Stimulated activated CD8-positive, alpha-beta memory T cell treated with anti-CD3 and anti-CD28 coated beads, Interleukin-12 subunit alpha, Interleukin-12 subunit beta, amount 100 ng/mL, for 4 hours (primary cell): ENCODE measurements at regions not wholly inside any gene's neighbourhood (a gene's known extent, or its start where the extent isn't known, plus 50 kb on each side); places are given as distances from the start of the nearest gene placed in this dataset.

Experiments used
- DNase-seq: peaks from one replicate; pipeline ENCODE4 v3.0.0-alpha.2; 2020; ENCODE audit warnings: low read depth

DNA sequence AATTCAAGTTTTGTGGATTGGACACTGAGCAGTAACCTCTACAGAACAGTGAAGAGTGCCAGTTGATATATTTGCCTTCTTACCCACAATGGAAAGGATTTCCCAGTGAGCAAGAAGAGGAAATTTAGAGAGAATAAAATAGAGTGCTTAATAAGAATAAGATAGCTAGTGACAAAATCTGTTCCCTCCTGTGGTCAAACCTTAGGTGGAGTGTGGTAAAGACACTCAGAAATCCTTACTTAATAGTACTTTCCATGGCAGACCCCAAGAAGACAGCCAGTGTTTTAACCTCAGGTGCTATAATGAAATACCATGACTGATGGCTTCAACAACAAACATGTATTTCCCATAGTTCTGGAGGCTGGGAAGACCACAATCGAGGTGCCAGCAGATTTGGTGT, 108.4 kb upstream of the TNFAIP3 start:
- no peak for DNase-seq

DNA sequence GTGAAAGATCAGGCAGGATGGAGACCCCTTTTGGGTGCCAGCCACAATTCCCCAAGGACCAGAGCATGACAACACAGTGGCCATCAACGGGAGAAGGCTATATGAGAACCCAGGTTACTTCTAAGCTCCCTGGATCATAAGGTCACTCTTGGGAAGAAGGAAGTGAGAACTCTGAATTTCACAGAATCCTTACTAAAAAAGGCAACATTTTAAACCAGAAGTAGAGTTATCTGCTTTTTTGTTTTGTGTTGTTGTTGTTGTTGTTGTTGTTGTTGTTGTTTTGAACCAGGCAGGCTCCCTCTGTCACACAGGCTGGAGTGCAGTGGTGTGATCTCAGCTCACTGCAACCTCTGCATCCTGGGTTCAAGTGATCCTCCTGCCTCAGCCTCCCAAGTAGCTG, 107.4 kb upstream of the TNFAIP3 start:
- no peak for DNase-seq

DNA sequence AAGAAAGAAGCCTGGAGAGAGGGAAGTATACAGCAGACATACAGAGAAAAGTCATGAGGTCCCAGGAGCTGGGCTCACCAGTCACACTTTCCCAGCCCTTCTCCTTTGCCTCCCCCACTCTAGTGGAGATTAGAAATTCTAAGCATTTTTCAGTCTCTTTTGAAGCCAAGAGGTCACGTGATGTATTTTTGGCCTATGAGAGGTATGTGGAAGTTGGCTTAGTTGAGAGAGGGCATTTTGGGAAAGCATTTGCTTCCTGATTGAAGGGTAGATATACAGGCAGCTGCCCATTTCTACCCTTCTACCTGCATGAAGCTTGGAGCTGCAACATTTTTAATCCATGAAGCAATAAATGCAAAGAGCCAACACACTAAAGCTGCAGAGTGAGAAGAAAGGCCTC, 106.0 kb upstream of the TNFAIP3 start:
- DNase-seq, result no peak

DNA sequence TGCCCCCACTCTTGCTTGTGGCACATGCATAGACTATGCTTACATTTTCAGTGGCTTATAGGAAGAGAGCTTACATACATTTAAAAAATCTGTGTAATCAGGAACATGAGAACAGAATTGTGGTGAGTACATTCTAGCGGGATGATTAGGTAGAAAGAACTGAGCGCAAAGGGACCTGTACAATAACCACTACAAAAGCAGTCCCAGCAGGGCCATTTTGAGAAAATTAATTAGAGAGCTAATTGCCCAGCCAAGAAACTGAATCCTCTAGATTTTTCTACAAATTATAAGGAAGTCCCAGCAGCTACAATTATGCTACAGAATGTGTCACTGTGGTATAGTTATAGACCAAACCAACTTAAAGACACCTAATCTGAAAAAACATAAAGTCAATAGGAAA, 105.6 kb upstream of the TNFAIP3 start:
- DNase-seq, result no peak

DNA sequence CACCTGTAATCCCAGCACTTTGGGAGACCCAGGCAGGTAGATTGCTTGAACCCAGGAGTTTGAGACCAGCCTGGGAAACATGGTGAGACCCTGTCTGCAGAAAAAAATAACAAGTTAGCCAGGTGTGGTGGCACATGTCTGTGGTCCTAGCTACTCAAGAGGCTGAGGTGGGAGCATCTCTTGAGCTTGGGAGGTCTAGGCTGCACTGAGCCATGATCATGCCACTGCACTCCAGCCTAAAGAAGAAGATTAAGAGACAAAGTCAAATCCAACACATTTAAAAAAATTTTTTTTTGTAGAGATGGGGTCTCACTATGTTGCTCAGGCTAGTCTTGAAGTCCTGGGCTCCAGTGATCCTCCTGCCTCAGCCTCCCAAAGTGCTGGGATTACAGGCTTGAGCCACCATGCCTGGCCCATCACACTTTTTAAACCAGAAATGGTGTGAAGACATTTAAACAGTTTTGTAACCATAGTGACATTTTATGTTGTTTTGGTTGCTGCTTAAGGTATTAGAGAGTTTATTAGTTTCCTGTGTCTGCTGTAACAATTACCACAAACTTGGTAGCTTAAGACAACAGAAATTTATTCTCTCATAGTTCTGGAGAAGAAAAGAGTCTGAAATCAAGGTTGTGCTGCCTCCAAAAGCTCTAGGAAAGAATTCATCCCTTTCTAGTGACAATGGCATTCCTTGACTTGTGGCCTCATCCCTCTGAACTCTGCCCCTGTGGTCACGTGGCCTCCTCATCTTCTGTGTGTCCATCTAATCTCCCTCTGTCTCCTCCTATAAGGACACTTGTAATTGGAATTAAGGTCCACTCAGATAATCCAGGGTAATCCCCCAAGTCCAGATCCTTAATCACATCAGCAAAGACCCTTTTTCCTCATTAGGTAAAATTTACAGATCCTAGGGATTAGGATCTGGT, 104.6 kb upstream of the TNFAIP3 start:
- DNase-seq, result no peak

DNA sequence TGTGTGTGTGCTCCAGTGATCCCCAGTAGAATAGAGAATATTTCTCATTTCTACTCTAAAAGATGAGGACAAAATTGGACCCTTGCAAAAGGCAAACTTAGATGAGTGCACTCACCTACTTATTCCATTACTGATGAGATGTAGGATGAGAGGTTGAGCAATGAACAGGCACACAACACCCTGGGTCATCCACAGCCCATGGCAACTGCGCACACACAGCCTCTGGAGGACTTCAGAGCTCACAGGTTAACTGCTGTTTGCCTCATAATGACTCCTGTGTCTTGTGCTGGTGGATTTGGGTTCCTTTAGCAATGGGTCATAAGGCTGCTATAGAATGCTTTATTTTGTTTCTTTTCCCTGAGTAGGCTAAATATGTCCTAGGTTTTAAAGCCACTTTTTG, 103.6 kb upstream of the TNFAIP3 start:
- DNase-seq, result no peak

DNA sequence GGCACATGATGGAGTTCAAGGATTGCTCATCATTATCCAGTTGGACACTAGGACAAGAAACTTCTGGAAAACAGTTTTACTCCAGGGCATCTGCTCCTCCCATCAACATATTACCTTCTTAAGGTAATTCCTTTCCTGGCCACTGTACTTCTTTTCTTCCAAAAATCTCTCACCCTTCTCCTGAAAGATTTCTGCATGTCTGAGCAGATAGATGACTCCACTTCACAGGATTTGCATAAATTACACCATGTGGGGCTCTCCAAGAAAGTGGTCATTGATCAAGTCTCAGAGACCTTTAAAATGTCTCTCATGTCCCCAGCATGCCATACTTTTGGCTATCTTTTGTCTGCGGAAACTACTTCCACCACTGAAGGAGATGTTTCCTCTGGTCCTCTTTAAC, 103.2 kb upstream of the TNFAIP3 start:
- no peak for DNase-seq

DNA sequence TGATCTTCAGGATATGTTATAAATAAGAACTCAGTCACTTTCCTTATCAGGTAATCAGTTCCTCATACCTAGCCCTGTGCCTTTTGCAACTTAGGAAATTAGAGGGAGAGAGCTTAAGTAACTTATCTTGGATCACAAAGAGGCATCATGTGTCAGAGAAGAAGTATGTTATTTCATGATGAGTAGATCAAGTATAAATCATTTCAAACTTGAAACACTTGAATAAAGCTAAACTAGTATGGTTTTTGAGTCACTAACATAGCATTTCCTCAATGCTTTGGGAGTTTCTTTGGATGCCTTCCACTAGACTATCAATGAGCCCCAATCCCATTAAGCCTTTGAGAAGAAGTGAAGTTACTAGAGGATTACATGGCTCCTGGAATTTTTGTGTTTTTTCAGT, 102.6 kb upstream of the TNFAIP3 start:
- no peak for DNase-seq

DNA sequence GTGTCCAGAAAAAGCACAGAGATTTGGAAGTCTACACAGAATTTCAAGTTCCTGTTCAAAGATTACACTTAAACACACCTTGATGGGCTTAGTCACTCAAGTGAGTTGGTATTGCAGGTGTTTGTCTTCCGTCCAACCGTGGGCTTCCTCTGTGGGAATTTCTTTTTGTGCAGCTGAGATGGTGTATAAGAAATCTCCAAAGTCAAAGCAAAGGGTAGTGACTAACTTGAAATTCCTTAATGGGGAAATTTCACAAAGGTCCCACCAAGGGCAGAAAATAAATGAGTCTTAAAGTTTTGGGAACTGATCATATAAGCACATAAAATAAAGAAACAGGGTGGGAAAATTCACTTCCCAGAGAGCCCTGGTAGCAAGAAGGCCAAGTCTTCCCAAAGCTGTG, 102.0 kb upstream of the TNFAIP3 start:
- DNase-seq, result no peak

DNA sequence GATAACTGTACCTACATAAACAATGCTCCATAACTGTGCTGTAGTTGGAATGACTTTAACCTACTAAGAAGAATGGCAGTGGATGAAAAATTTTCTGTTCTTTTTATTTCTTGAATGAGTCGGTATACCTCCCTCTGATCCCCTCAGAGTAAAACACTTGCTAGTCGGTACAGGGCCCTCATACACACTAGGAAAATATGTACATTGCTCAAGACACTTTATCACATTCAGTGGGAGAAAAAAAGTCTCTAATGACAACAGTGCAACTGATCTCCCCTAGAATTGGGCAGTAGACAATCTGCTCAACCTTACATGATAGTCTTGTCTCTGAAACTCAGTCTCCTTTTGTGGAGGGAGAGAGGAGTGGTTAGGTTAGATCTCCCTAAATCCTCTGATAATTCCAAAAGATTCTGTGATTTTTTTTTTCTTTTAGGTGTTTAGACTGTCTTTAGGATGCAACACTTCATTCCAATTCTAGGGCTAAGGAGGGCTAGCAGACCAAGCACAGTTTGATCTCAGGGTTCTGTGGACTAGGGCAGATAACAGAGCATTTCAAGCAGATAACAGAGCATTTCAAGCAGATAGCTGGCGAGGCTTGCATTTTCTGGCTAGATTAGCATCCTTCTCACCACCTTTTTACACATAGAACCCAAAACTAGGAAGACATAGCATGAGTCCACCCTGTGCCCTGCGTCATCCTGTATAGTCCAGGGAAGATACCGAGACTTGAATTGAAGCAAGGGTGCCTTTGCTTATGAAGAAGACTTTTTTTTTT, 100.3 kb upstream of the TNFAIP3 start:
- no peak for DNase-seq

DNA sequence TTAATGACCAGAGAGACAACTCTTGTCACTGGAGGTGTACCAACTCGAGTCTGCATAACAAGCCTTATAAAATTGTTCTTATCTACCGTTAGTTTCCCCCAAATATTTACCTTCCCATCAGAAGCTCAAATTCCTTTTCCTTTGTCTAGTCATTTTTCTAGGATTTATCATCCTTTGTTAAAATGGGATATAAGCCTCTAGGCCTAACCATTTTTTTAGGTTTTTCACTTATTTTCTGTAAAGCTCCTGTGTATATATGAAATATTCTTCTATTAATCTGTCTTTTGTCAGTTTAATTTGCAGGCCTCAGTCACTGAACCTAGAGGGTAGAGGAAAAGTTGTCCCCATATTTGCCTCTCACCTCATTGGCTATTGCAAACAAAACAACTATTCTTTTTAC, 99.6 kb upstream of the TNFAIP3 start:
- DNase-seq, result no peak

DNA sequence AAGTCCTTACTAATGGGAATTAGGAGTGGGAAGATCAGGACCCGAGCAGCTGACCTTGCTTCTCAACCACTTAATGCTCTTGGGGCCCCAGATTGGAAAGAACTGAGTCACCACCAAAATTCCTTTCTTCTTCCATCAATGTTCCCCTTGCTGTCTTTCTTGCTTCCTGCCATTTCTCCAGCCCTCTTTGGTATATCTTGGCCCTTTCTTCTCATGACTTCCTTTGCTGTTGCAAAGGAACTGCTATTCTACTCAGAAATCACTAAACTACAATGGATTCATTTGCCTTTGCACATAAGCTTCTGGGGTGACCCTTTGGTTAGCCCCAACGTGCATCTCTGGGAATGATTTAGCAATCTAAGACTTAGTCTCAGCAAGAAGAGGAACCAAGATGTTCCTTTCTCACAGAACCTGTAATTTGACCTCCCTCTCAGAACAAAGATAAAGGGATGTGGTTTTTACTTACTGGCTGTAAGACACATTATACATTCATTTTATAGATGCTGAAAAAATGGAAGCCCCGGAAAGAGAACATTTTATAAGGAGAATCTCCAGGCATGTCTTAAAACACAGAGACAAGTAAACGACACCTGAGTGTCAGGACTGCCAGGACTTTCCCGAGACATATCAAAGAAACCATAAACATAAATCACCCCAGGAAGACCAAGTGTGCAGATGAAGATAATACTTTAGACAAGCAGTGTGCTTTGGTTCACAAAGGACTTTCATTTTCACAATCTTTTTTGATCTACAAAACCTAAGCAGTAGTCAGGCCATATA, 99.0 kb upstream of the TNFAIP3 start:
- DNase-seq, result no peak

DNA sequence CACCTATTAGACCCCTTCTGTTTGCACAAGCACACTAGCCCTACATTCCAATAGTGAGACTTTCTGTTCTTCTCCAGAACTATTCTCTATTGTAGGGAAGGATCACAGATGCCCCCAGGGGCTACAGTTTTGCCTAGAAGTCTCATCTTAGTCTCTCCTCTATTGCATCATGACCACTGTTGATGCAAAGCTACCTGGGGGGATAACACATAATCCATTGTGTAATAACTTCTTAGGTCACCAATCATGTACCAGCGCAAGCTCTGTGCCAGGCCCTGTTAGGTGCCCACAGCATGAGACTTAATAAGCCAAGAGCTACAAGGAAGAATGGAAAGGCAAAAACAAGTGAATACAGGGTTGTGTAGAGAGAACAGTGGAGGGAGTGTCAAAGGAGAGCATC, 98.1 kb upstream of the TNFAIP3 start:
- no peak for DNase-seq

DNA sequence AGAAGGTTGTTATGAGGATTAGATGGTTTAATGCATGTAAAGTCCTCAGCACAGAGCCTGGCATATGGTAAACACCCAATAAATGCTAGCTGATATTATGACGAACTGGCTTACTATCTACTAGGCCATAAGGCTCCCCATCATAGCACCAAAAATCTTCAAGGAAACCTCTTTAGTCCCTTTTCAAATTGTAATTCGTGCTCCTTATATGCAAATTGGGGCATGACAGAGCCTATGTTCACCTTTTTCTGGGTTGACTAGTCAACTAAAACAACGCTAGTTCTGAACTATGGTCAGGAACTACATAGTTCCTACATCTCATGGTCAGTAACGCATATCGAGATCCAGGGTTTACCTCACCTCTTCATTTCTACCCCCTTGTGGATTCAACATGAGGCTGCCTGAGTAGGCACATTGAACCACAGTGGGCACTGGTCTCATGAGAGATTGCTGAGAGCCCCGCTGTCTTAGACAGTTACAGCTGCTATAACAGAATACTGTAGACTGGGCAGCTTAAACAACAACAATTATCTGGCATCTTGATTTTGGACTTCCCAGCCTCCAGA, 97.2 kb upstream of the TNFAIP3 start:
- no peak for DNase-seq

DNA sequence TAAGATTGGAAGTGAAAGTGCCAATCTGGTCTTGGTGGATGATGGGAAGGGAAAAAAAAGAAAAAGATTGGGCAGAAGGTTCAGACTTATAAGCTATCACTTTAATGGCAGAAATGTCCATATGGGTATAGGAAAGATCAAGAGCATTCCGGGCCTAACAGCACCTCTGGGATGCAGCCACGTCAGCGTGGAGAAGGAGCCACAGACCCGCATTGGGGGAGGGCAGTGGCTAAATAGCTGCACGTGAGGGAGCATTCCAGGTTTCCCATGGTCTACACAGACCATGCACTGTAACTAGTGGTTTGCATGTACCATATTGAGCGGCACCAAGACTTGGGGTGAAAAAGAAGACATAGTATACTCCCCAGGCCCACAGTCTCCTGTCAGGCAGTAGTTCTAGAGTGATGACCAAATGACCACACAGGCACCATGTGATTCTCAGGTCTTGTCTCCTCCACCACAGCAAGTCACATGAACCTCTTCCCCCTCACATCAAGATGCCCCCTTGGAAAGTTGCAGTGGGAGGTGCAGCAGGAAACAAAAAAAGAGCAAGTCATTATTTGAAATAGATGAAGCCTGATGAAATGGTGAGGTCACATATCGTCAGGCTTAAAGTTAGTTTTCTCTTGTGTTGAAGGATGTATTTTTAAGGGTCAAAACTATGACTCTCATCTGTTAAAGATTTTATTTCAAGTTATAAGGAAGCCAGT, 94.4 kb upstream of the TNFAIP3 start:
- no peak for DNase-seq

DNA sequence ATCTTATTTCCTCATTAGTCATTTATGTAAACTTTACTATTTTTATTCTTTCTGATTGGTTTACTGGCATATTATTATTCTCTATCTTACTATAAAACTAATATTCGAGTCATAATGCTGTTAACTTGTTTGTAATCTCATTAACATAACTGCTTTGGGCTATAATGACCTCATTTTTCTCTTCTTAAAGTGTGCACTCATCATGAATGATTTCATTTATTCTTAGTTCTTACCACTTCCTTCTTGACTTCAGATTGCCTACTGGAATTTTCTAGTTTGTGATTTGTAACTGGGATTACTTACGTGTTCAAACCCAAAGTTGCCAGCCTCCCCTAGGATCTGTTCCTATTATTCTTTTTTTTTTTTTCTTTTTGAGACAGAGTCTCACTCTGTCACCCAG, 91.8 kb upstream of the TNFAIP3 start:
- no peak for DNase-seq

DNA sequence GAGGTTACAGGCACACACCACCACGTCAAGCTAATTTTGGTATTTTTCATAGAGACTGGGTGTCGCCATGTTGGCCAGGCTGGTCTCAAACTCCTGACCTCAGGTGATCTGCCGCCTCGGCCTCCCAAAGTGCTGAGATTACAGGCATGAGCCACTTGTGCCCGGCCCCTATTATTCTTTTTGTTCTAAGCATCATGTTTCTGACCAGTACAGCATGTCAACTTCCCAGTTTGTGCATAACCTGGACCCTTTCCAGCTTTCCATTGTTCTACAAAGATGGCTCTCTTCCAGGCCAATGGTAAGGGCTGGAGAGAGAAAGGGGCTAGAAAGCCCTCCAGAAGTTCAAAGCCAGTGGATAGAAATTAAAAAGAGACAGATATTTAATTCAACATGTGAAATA, 91.3 kb upstream of the TNFAIP3 start:
- DNase-seq, result no peak

DNA sequence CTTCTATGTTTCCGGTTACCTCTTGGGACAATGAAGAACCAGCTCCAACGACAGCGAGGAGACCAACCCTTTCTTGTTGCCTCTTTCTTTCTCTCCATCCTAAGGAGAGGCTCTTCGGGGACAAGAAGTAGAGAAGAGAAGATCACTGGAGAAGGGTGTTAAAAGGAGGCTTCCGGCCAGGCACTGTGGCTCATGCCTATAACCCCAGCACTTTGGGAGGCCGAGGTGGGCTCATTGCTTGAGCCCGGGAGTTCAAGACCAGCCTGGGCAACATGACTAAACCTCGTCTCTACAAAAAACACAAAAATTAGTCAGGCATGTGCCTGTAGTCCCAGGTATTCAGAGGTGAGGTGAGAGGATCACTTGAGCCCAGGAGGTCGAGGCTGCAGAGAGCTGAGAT, 90.8 kb upstream of the TNFAIP3 start:
- no peak for DNase-seq

DNA sequence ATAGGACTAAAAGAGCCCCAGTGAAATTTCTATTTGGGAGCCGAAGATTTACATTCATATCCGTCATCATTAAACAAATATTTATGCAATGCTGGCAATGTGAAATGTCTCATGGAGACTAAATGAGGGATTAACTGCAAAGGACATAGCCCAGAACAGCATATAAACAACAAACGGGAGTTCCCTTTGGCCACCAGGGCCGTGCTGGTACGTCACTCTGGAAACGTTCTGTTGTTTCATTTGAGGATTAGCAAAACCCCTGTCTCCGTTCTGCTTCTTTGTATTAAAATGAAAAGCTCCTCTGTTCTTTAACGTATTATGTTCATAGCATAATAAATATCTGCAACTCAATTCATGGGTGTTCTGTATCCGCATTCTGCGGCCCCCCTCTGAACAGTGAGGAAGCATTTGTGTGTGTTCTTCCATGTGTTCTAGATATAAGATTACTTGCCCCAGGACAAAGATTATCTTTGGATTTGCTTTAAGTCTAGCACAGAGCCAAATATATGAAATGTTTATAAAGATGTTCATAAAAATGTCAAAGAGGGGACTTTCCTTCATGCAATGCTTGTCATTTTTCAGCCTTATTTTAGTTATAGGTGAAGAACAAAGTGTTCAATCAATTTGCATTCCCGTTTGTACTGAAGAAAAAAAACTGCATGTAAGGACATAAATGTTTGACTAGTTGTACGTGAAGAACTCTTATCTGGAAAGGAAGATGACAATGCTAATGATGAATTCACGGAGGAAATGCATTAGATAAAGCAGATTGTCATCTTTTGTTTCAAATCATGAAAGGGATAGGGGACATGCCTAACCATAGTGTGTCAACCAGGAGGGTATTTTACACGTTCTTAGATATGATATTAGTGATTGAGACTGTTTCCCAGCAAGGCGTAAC, 90.0 kb upstream of the TNFAIP3 start:
- DNase-seq, result no peak

DNA sequence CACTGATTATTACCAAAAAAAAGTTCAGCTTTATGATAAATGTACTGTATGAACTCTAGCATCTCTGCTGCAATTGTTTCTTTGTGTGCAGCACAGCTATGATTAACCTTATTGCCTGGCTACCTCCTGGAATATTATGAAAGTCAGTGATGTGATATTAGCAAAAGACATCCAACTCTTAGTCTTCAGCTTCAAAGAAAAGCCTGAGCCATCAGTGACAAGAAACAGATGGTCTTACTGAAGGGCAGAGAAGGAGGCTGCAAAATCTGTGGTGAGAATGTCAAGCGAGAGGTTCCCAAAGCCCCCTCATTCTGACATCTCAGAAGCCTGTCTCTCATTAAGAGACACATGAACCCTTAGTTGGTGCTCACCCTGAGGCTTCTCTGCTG, 89.4 kb upstream of the TNFAIP3 start:
- DNase-seq, result no peak

DNA sequence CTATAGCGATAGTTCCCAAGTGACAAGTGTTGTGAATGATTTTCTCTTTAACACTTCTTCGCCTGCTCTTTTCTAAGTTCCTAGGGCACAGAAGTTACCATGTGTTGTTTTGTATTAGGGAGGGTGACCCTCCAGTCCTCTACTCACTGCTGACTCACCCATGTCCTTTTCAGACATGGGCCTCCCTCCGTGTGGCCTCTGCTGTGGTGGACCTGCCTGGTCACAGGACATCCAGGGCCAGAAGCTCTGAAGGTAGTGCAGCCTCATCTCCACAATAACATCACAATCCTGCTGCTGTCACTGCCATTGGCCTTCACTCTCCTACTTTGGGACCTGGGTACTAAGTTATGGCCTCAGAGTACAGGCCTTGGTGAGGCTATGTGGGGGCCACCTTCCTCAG, 87.1 kb upstream of the TNFAIP3 start:
- DNase-seq, result no peak
